WTC11 (cell line): ENCODE measurements at regions not wholly inside any gene's neighbourhood (a gene's known extent, or its start where the extent isn't known, plus 50 kb on each side); places are given as distances from the start of the nearest gene placed in this dataset.

ENCODE experiments used
- ATAC-seq: fragments of 200-7000 bp; cut with Tn5 transposase; 2 replicates; pipeline ENCODE4 v1.10.0; 2021; ENCODE audit warnings: mild to moderate bottlenecking, moderate library complexity
- CTCF ChIA-PET: fragments of 300-600 bp; sonication (Branson Sonifier 250); formaldehyde crosslinking; loops from one replicate; lab custom pipeline; 2021; ENCODE audit warnings: antibody characterized with exemption; lab: Charles Lee
- POLR2A ChIA-PET: fragments of 350-600 bp; sonication (Branson Sonifier 250); formaldehyde crosslinking; loops from one replicate; lab custom pipeline; 2021; ENCODE audit warnings: antibody characterized with exemption; lab: Charles Lee
- DNase-seq: peaks from one replicate; pipeline ENCODE4 v3.0.0; 2021; ENCODE audit warnings: low spot score
- H3K27ac Mint-ChIP-seq: 2 replicates; pipeline ENCODE4 v1.8.0; 2021; ENCODE audit warnings: mixed read lengths
- H3K27me3 Mint-ChIP-seq: 2 replicates; pipeline ENCODE4 v1.8.0; 2021; ENCODE audit warnings: low read depth, mild to moderate bottlenecking, moderate library complexity, mixed read lengths
- H3K36me3 Mint-ChIP-seq: 2 replicates; pipeline ENCODE4 v1.8.0; 2021; ENCODE audit warnings: mixed read lengths
- H3K4me1 Mint-ChIP-seq: 2 replicates; pipeline ENCODE4 v1.8.0; 2022; ENCODE audit warnings: mixed read lengths
- H3K4me3 Mint-ChIP-seq: 2 replicates; pipeline ENCODE4 v1.8.0; 2021; ENCODE audit warnings: mild to moderate bottlenecking, moderate library complexity, mixed read lengths
- H3K9me3 Mint-ChIP-seq: 2 replicates; pipeline ENCODE4 v1.8.0; 2021; ENCODE audit warnings: mixed read lengths
- AFF4 ChIP-seq: sonication (generic); formaldehyde crosslinking; IDR thresholded peaks from 2 replicates; pipeline ENCODE4 v1.8.1; 2023; ENCODE audit warnings: mild to moderate bottlenecking, missing genetic modification reagents, borderline replicate concordance
- ATF3 ChIP-seq: sonication (generic); formaldehyde crosslinking; conservative IDR thresholded peaks from 2 replicates; pipeline ENCODE4 v1.8.1; 2022; ENCODE audit warnings: mild to moderate bottlenecking, missing genetic modification reagents
- CTCF ChIP-seq: fragments of 200-600 bp; IDR thresholded peaks from 2 replicates; pipeline ENCODE4 v1.8.0; 2022; ENCODE audit warnings: antibody characterized with exemption
- FOXJ3 ChIP-seq: sonication (generic); formaldehyde crosslinking; IDR thresholded peaks from 2 replicates; pipeline ENCODE4 v1.9.0; 2021; ENCODE audit warnings: missing genetic modification reagents, mild to moderate bottlenecking, borderline replicate concordance
- FOXP4 ChIP-seq: sonication (generic); formaldehyde crosslinking; IDR thresholded peaks from 2 replicates; pipeline ENCODE4 v1.8.0; 2022; ENCODE audit warnings: mild to moderate bottlenecking, missing genetic modification reagents
- GRHL2 ChIP-seq: fragments of 250-450 bp; sonication (Bioruptor Pico); IDR thresholded peaks from 2 replicates; pipeline ENCODE4 v1.8.0; 2022; ENCODE audit warnings: mild to moderate bottlenecking, moderate library complexity; ENCODE audit not compliant: insufficient replicate concordance, severe bottlenecking
- HMGA2 ChIP-seq: fragments of 250-450 bp; sonication (Bioruptor Pico); IDR thresholded peaks from 2 replicates; pipeline ENCODE4 v1.4.0; 2021; ENCODE audit warnings: mild to moderate bottlenecking, moderate library complexity
- IRF2 ChIP-seq: sonication (generic); formaldehyde crosslinking; IDR thresholded peaks from 2 replicates; pipeline ENCODE4 v1.8.0; 2022; ENCODE audit warnings: low read depth, missing genetic modification reagents, borderline replicate concordance
- MXD4 ChIP-seq: fragments of 250-450 bp; sonication (Bioruptor Pico); IDR thresholded peaks from 2 replicates; pipeline ENCODE4 v1.8.0; 2021; ENCODE audit warnings: mild to moderate bottlenecking, moderate library complexity, borderline replicate concordance
- NR1H2 ChIP-seq: sonication (generic); formaldehyde crosslinking; IDR thresholded peaks from 2 replicates; pipeline ENCODE4 v1.9.0; 2021; ENCODE audit warnings: mild to moderate bottlenecking, moderate library complexity, missing genetic modification reagents
- OVOL2 ChIP-seq: fragments of 250-450 bp; sonication (Bioruptor Pico); IDR thresholded peaks from 2 replicates; pipeline ENCODE4 v1.9.0; 2021; ENCODE audit warnings: mild to moderate bottlenecking, borderline replicate concordance
- PREB ChIP-seq: sonication (generic); formaldehyde crosslinking; IDR thresholded peaks from 2 replicates; pipeline ENCODE4 v1.8.1; 2022; ENCODE audit warnings: mild to moderate bottlenecking, missing genetic modification reagents, moderate library complexity, borderline replicate concordance
- SMAD3 ChIP-seq: sonication (generic); formaldehyde crosslinking; IDR thresholded peaks from 2 replicates; pipeline ENCODE4 v1.8.0; 2022; ENCODE audit warnings: missing genetic modification reagents, mild to moderate bottlenecking, borderline replicate concordance
- SOX15 ChIP-seq: fragments of 250-450 bp; sonication (Bioruptor Pico); IDR thresholded peaks from 2 replicates; pipeline ENCODE4 v1.9.0; 2021; ENCODE audit warnings: mild to moderate bottlenecking
- ZBTB21 ChIP-seq: sonication (generic); formaldehyde crosslinking; IDR thresholded peaks from 2 replicates; pipeline ENCODE4 v1.8.1; 2023; ENCODE audit warnings: mild to moderate bottlenecking, missing genetic modification reagents, borderline replicate concordance
- ZMAT4 ChIP-seq: fragments of 250-450 bp; sonication (Bioruptor Pico); IDR thresholded peaks from 2 replicates; pipeline ENCODE4 v1.9.0; 2021; ENCODE audit warnings: mild to moderate bottlenecking
- ZNF396 ChIP-seq: fragments of 250-450 bp; sonication (Bioruptor Pico); IDR thresholded peaks from 2 replicates; pipeline ENCODE4 v1.8.0; 2021; ENCODE audit warnings: mild to moderate bottlenecking, moderate library complexity, borderline replicate concordance
- ZNF425 ChIP-seq: fragments of 250-450 bp; sonication (Bioruptor Pico); conservative IDR thresholded peaks from 2 replicates; pipeline ENCODE4 v1.9.0; 2021; ENCODE audit warnings: mild to moderate bottlenecking
- ZNF532 ChIP-seq: fragments of 250-450 bp; sonication (Bioruptor Pico); IDR thresholded peaks from 2 replicates; pipeline ENCODE4 v1.9.0; 2021; ENCODE audit warnings: mild to moderate bottlenecking, borderline replicate concordance

GRCh38 chr18:59993560-59993959 is 93.8 kb downstream of the PMAIP1 start (continued):
- TF ChIP-seq FOXP4 (no peak), GRHL2 (CRISPR knock-in tag) (no peak)

GRCh38 chr18:59990121-59990823 is 90.5 kb downstream of the PMAIP1 start:
- TF ChIP-seq ZBTB21 (CRISPR knock-in tag) (no peak), ZMAT4 (CRISPR knock-in tag) (no peak), IRF2 (CRISPR knock-in tag) (no peak), ZNF532 (CRISPR knock-in tag) (no peak), ATF3 (no peak), PREB (no peak), CTCF (no peak), ZNF396 (CRISPR knock-in tag) (no peak), MXD4 (CRISPR knock-in tag) (no peak), ZNF425 (CRISPR knock-in tag) (no peak), OVOL2 (CRISPR knock-in tag) (no peak), HMGA2 (CRISPR knock-in tag) (no peak), AFF4 (CRISPR knock-in tag) (no peak), SOX15 (CRISPR knock-in tag) (no peak), SMAD3 (CRISPR knock-in tag) (no peak), FOXJ3 (no peak), NR1H2 (CRISPR knock-in tag) (no peak)
- Mint-ChIP-seq H3K27ac (no peak overlapping the region), H3K9me3 (no peaks in the 10 kb centered on the region), H3K4me1 (no peaks in the 10 kb centered on the region), H3K27me3 (no peaks in the 10 kb centered on the region), H3K4me3 (no peak overlapping the region), H3K36me3 (no peaks in the 10 kb centered on the region)
- DNase-seq (no peak), ATAC-seq (no peak)
- CTCF ChIA-PET, result no interaction called here
- POLR2A ChIA-PET, result no interaction called here
